GM19463 (cell line): ENCODE measurements at regions not wholly inside any gene's neighbourhood (a gene's known extent, or its start where the extent isn't known, plus 50 kb on each side); places are given as distances from the start of the nearest gene placed in this dataset.
A peak's percentile ranks its signal among the peaks of the same experiment; 100 is the strongest.
"Not testable (repeated sequence)": the region's sequence is repeated elsewhere in the genome, so short reads cannot be mapped to it uniquely, and the experiment has no call there.

Experiments used
- ATAC-seq: cut with Tn5 transposase; IDR thresholded peaks from one replicate; pipeline ENCODE4 v1.9.1; 2021; ENCODE audit warnings: mild to moderate bottlenecking, moderate library complexity; ENCODE audit not compliant: unreplicated experiment

- no peak for ATAC-seq
Observed at GRCh38 chr6:130494729-130495128, 128.9 kb downstream of the TMEM200A start.

GRCh38 chr6:130500693-130501092 lies 134.9 kb downstream of the TMEM200A start:
- ATAC-seq = no peak

GRCh38 chr6:130503146-130503545 lies 137.3 kb downstream of the TMEM200A start:
- no peak for ATAC-seq

GRCh38 chr6:130505808-130506598 lies 140.2 kb downstream of the TMEM200A start:
- ATAC-seq = no peak

- ATAC-seq = not testable (repeated sequence)
Observed at GRCh38 chr6:130507005-130507665, 141.3 kb downstream of the TMEM200A start.

- ATAC-seq = no peak
Observed at GRCh38 chr6:130507666-130508028, 141.8 kb downstream of the TMEM200A start.

DNA sequence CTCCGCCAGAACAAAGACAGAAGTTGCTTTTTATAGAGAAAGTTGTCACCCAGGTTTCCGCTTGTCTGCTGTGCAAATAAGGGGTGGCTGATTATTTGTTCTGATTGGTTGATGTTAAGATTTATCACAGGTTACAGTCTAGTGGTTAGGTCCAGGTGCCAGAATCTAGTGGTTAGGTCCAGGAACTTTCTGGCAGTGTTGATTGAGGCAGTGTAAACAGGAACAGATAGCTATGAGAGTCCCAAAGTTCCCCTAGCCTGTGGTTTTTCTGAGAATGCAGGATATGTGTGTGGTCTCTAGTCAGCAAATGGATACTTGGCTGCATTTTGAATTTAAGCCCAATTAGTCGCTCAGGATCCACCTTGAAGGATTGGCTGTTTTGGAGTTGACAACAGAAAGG lies 148.0 kb downstream of the TMEM200A start:
- peak; percentile 48 for ATAC-seq

- no peak for ATAC-seq
Observed at GRCh38 chr6:130514712-130515111, 148.9 kb downstream of the TMEM200A start.

DNA sequence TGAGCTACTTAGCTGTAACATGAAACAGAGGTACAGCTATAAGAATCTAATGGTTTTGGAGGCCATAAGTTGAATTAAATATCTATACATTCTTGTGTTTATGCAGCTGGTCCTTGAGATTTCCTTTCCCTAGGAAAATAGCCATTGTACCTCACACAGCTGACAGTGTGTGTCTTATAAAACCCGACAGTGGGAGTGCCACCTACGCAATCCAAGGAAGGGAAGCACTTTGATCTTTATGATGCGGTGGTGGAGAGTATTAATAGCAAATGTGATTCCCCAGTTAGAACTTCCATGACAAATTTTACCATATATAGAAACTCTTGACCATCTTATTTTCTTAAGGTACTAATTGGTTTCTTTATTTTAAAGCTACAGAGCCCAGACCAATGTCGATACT lies 149.5 kb downstream of the TMEM200A start:
- ATAC-seq = no peak

DNA sequence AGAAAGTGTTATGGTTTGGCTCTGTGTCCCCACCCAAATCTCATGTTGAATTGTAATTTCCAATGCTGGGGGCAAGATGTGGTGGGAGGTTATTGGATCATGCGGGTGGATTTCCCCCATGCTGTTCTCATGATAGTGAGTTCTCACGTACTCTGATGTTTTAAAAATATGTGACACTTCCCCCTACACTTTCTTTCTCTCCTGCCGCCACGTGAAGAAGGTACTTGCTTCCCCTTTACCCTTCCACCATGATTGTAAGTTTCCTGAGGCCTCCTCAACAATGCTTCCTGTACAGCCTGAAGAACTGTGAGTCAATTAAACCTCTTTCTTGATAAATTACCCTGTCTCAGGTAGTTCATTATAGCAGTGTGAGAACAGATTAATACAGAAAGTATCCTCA lies 150.8 kb downstream of the TMEM200A start:
- ATAC-seq = no peak

DNA sequence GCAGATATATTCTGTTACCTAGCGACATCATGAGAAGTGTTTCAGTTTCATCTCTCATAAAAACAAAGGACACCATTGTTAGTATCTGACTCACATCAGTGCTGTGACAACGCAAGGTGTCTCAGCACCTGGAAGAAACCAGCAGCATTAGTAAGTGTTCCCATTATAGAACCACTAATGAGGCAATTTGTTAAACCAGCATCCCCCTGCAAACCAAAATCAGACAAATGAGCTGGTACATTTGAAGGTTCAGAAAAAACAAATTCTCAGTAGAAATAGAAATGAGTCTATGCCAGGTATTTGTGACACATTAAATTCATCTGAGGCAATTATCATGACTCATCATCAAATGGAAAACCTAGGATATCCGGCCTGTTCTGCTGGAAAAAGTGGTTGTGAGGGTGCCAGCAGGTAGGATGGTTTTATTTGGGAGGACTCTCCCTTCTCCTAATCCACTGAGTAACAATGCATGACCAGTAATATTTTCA lies 151.7 kb downstream of the TMEM200A start:
- ATAC-seq = peak; percentile 88

- no peak for ATAC-seq
Observed at GRCh38 chr6:130518588-130518987, 152.8 kb downstream of the TMEM200A start.

- no peak for ATAC-seq
Observed at GRCh38 chr6:130520221-130520620, 154.4 kb downstream of the TMEM200A start.

- no peak for ATAC-seq
Observed at GRCh38 chr6:130520801-130521200, 155.0 kb downstream of the TMEM200A start.

- no peak for ATAC-seq
Observed at GRCh38 chr6:130524552-130524951, 158.7 kb downstream of the TMEM200A start.

DNA sequence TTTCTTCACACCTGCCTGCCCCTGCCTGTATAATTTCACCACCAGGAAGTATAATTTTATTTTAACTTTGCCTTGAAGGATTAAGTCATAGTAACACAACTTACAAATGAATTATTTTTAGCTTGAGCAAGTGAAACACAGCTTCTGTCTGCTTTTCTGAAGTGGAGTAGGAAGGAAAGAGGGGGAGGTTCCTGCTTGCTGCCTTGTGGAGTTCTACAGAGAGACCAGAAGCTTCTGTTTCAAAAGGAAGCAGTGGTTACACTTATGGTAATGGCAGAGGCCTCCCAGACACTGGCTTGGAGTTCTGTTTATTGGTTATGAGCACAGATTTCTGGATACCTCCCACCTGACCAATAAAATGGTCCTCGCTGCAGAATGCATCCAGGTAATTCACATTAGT lies 159.6 kb downstream of the TMEM200A start:
- no peak for ATAC-seq

GRCh38 chr6:130526466-130526865 lies 160.6 kb downstream of the TMEM200A start:
- no peak for ATAC-seq

- no peak for ATAC-seq
Observed at GRCh38 chr6:130527173-130527572, 161.4 kb downstream of the TMEM200A start.

DNA sequence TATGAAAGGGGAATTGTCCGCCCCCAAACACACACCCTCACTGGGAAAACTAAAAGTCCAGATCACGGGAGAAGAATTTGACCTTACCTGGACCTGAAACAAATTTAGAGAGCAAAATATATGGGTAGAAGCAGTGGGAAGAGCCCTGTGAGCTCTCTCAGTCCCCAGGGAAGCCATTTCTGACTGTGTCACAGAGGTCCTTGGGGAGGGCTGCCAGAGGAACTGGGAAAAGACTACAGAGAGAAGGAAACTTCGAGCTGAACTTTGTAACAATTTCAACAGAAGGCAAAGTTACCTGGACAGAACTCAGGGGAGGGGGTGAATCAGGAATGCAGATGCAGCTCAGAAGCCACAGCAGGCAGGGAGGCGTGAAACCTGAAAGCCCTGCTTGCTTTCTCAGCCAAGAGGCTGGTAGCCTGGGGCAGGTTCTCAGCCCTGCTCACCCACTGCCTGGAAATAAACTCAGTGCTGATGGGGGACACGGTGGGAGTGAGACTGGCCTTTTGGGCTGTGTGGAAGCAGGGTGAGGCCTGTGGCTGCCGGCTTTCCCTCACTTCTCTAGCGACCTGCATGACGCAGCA lies 163.8 kb downstream of the TMEM200A start:
- no peak for ATAC-seq

DNA sequence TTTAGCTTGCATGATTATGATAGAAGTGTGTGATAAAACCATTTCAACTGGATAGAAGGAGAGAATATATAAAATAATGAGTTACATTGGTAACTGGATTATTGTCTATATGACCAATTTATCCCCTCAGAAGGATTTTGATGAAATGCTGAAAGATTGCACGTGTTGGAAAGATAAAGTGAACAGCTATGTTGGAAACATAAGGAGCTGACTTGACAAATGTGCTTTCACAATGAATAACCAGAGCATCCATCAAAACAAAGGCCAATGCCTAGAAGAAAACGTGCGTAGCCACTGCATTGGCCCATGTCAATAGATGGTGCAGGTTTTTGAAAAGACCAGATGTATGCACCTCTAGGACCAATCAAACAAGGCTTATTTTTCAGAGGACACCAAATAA lies 168.8 kb downstream of the TMEM200A start:
- no peak for ATAC-seq

- no peak for ATAC-seq
Observed at GRCh38 chr6:130535242-130535641, 169.4 kb downstream of the TMEM200A start.

DNA sequence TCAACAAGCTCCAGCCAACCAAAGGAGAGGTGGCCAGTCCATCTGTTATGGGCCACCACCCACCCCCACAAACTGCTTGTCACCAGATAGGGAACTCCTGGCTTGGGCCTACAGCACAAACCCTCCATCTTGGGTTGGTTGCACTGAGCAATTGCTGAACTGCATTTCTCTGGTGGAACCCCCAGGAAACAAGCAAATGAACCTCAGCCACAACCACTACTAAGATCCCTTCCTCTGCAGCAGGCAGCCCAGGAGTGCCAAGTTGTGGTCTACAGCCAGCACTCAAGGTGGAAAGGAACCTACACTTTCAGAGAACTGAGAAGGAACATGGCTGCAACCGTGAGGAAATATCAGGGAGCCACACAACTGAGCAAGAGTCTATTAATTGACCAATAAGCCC lies 171.6 kb downstream of the TMEM200A start:
- ATAC-seq = no peak
